ENCODE measurements at regions not wholly inside any gene's neighbourhood (a gene's known extent, or its start where the extent isn't known, plus 50 kb on each side); places are given as distances from the start of the nearest gene placed in this dataset.

DNA sequence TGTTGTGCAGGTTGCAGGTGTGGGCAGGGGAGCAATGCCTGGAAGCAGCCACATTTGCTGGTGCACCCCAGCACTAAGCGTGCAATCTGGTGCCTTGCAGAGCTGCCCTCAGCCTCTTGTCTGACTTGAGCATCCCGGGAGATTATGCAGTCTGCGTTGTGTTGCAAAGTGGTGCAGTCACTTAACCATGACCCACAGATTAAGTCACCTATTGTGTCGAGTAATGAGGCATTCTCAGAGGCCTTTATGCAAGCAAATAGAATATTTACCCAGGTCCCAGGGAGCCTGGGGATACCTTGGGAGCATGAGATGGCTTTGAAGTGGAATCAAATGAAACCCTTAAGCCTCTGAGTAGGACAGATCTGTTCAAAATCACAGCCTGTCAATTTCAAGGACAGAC lies 529.0 kb downstream of the TYW1 start:
- Histone ChIP-seq H3K9me3 (no peaks in the 10 kb centered on the region), H3K27me3 (no peaks in the 10 kb centered on the region), H3K4me3 (no peak overlapping the region), H3K36me3 (no peaks in the 10 kb centered on the region), H3K4me1 (no peaks in the 10 kb centered on the region), H3K27ac (no peak overlapping the region)
- TF ChIP-seq CTCF (IDR thresholded peaks at IDR 0.05) (no peak), POLR2AphosphoS5 (IDR thresholded peaks at IDR 0.05) (no peak), POLR2A (IDR thresholded peaks at IDR 0.05) (no peak), EP300 (IDR thresholded peaks at IDR 0.05) (no peak)
- 69 to 82% methylated on average over 3 to 4 of the region's 4 CpGs for WGBS, 2 donors
- DNase-seq (no peak), ATAC-seq (ENCODE audit: low FRiP score in 2 of 2) (no peak)

- Histone ChIP-seq H3K4me3 (no peak overlapping the region), H3K27ac (no peak overlapping the region), H3K27me3 (no peaks in the 10 kb centered on the region), H3K4me1 (no peaks in the 10 kb centered on the region), H3K9me3 (peaks cover 0 to 3% (median 1%) of the 10 kb centered on the region in 4 donors), H3K36me3 (no peaks in the 10 kb centered on the region)
- no peak for ATAC-seq (ENCODE audit: low FRiP score in 2 of 2)
- WGBS, 2 donors: 82 to 85% methylated on average over 8 of the region's 8 CpGs
- DNase-seq: no peak
- no peak for TF ChIP-seq EP300 (IDR thresholded peaks at IDR 0.05)
- no peak for TF ChIP-seq POLR2AphosphoS5 (IDR thresholded peaks at IDR 0.05)
- TF ChIP-seq CTCF (IDR thresholded peaks at IDR 0.05): no peak
- no peak for TF ChIP-seq POLR2A (IDR thresholded peaks at IDR 0.05)
These were observed 538.8 kb downstream of the TYW1 start for GRCh38 chr7:67535241-67535989.

DNA sequence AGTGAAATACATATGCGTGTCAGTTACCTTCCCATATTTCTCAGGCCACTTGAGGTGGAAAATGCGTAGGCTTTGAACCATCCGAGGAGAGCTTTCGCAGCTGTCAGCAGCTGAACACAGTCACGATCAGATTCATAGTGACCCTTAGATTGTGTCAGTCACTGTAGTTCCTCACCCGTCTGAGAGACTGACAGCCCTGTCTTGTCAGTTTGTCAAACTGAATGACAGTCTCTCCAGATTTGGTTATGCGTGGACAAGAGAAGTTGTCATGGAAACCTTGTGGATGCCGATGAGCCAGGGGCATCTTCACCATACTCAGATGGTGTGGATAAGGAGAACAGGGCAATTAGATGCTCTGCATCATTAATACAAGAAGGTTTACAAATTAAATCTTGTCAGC lies 546.3 kb downstream of the TYW1 start:
- no peak overlapping the region for H3K27ac ChIP-seq
- H3K9me3 ChIP-seq: no peaks in the 10 kb centered on the region
- TF ChIP-seq EP300 (IDR thresholded peaks at IDR 0.05) (no peak), POLR2AphosphoS5 (IDR thresholded peaks at IDR 0.05) (no peak), POLR2A (IDR thresholded peaks at IDR 0.05) (no peak), CTCF (IDR thresholded peaks at IDR 0.05) (no peak)
- no peaks in the 10 kb centered on the region for H3K27me3 ChIP-seq
- ATAC-seq (ENCODE audit: low FRiP score in 2 of 2) (no peak), DNase-seq (no peak)
- 86 to 98% methylated on average over 7 to 8 of the region's 8 CpGs for WGBS, 2 donors
- H3K4me1 ChIP-seq: no peaks in the 10 kb centered on the region
- H3K36me3 ChIP-seq: no peaks in the 10 kb centered on the region
- no peak overlapping the region for H3K4me3 ChIP-seq

- H3K4me3 ChIP-seq: no peak overlapping the region
- 83% methylated on average over 6 to 7 of the region's 7 CpGs for WGBS, 2 donors
- TF ChIP-seq EP300 (IDR thresholded peaks at IDR 0.05): no peak
- no peak for TF ChIP-seq POLR2AphosphoS5 (IDR thresholded peaks at IDR 0.05)
- H3K27ac ChIP-seq: no peak overlapping the region
- DNase-seq: no peak
- peaks cover 0 to 6% (median 2%) of the 10 kb centered on the region in 4 donors for H3K9me3 ChIP-seq
- no peaks in the 10 kb centered on the region for H3K27me3 ChIP-seq
- peaks cover 0 to 7% (median 2%) of the 10 kb centered on the region in 4 donors for H3K4me1 ChIP-seq
- ATAC-seq (ENCODE audit: low FRiP score in 2 of 2): no peak
- no peaks in the 10 kb centered on the region for H3K36me3 ChIP-seq
These were observed 550.7 kb downstream of the TYW1 start for GRCh38 chr7:67547183-67547907.

- no peak for TF ChIP-seq POLR2AphosphoS5 (IDR thresholded peaks at IDR 0.05)
- TF ChIP-seq CTCF (IDR thresholded peaks at IDR 0.05): no peak
- no peak for TF ChIP-seq EP300 (IDR thresholded peaks at IDR 0.05)
- no peak for TF ChIP-seq POLR2A (IDR thresholded peaks at IDR 0.05)
These were observed 552.5 kb downstream of the TYW1 start for GRCh38 chr7:67549126-67549525.

More at GRCh38 chr7:67549126-67549525, 552.5 kb downstream of the TYW1 start:
- no peak for DNase-seq
- Histone ChIP-seq H3K27ac (no peak overlapping the region), H3K36me3 (no peaks in the 10 kb centered on the region), H3K27me3 (no peaks in the 10 kb centered on the region), H3K9me3 (peaks cover 0 to 6% (median 2%) of the 10 kb centered on the region in 4 donors), H3K4me1 (peaks cover 0 to 8% (median 3%) of the 10 kb centered on the region in 4 donors), H3K4me3 (no peak overlapping the region)
- ATAC-seq (ENCODE audit: low FRiP score in 2 of 2): no peak
- WGBS, 2 donors: 72 to 76% methylated on average over 3 of the region's 3 CpGs
